Ascending aorta (tissue), 2 donors: ENCODE measurements at regions not wholly inside any gene's neighbourhood (a gene's known extent, or its start where the extent isn't known, plus 50 kb on each side); places are given as distances from the start of the nearest gene placed in this dataset.

Source experiments
- DNase-seq, 2 donors: peaks; one replicate each; pipeline ENCODE4 v3.0.0-alpha.2; 2019; ENCODE audit warnings: low spot score in 2 of 2
- H3K27ac ChIP-seq, 2 donors: fragments of 200-600 bp; sonication (generic); one replicate each; pipeline ENCODE4 v1.5.1; 2016 to 2017; ENCODE audit warnings: mild to moderate bottlenecking in 1 of 2
- H3K27me3 ChIP-seq: fragments of 200-600 bp; sonication (generic); one replicate; pipeline ENCODE4 v1.5.1; 2017
- H3K36me3 ChIP-seq, 2 donors: fragments of 200-600 bp; sonication (generic); one replicate each; pipeline ENCODE4 v1.5.1; 2016
- H3K4me1 ChIP-seq, 2 donors: fragments of 200-600 bp; sonication (generic); one replicate each; pipeline ENCODE4 v1.5.1; 2016 to 2017; ENCODE audit warnings: mild to moderate bottlenecking in 1 of 2
- H3K4me3 ChIP-seq, 2 donors: fragments of 200-600 bp; sonication (generic); one replicate each; pipeline ENCODE4 v1.5.1; 2016 to 2017; ENCODE audit warnings: mild to moderate bottlenecking in 1 of 2
- H3K9me3 ChIP-seq, 2 donors: fragments of 200-600 bp; sonication (generic); one replicate each; pipeline ENCODE4 v1.5.1; 2016
- intact Hi-C: fragments of 100-400 bp; cut with DNase I; formaldehyde crosslinking; loops from one replicate; pipeline ENCODE4 v1.15.1; 2023
- TF ChIP-seq, protein P1 (sequence below), 3 experiments: fragments of 200-600 bp in 2 of 3; fragments of 450-650 bp in 1 of 3; sonication (generic) in 2 of 3; IDR thresholded peaks; one replicate each; pipeline ENCODE4 v1.5.1; 2016 to 2019; ENCODE audit warnings: antibody characterized with exemption in 3 of 3, mild to moderate bottlenecking in 1 of 3, moderate library complexity in 1 of 3

DNA sequence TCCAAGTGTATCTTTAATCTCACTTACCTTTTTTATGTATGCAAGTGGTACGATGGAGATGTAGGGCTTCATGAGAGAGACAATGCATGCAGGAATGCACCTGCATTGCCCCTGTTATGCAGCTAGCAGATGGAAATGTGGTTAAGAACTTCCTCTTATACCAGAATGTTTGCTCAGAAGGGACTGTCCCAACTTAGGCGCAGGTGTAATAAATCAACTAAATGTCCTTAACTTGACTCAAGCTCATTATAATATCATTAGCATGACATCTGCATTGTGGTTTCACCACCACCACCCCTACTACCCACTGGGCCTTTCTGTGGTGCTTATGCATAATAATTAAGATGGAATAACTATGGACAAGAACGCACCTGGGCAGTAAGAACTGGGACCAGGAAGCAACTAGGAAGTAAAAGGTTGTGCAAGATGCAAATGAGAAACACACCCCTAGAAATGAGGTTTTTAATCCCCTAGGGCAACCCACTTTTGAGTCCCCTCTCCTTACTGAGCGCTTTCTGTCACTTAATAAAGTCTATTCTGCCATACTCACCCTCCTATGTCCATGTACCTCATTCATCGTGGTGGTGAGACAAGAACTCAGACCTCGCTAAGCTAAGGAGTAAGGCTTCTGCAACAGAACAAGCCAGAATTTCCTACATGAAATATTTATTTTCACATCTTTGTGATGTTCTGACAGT, 1103.3 kb upstream of the B3GALT2 start:
- intact Hi-C loops = no loop called here
- H3K27me3 ChIP-seq = no peaks in the 10 kb centered on the region
- no peak for DNase-seq
- no peaks in the 10 kb centered on the region for H3K36me3 ChIP-seq
- no peak overlapping the region for H3K4me3 ChIP-seq
- no peak overlapping the region for H3K27ac ChIP-seq
- no peaks in the 10 kb centered on the region for H3K9me3 ChIP-seq
- TF ChIP-seq, protein P1, sequence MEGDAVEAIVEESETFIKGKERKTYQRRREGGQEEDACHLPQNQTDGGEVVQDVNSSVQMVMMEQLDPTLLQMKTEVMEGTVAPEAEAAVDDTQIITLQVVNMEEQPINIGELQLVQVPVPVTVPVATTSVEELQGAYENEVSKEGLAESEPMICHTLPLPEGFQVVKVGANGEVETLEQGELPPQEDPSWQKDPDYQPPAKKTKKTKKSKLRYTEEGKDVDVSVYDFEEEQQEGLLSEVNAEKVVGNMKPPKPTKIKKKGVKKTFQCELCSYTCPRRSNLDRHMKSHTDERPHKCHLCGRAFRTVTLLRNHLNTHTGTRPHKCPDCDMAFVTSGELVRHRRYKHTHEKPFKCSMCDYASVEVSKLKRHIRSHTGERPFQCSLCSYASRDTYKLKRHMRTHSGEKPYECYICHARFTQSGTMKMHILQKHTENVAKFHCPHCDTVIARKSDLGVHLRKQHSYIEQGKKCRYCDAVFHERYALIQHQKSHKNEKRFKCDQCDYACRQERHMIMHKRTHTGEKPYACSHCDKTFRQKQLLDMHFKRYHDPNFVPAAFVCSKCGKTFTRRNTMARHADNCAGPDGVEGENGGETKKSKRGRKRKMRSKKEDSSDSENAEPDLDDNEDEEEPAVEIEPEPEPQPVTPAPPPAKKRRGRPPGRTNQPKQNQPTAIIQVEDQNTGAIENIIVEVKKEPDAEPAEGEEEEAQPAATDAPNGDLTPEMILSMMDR (IDR thresholded peaks at IDR 0.05) = no peak
- no peaks in the 10 kb centered on the region for H3K4me1 ChIP-seq

DNA sequence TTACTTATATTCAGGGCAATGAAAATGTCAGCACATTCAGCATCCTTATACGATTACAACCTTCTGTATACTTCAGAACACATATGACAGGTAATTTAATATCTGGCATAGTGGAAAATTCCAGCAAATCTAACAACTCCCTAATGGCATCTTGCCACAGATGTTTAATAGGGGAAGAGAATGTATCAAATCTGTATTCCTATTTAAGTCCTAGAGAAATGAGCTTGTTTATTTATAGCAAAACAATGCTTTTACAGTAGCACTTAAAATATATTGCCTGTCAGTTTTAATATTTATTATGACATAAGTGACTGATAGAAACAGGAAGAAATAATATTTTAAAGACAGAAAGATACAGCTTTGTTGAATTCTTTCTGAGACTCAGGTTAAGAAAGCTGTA, 1101.8 kb upstream of the B3GALT2 start:
- TF ChIP-seq, protein P1 (IDR thresholded peaks at IDR 0.05) = no peak
- no peaks in the 10 kb centered on the region for H3K9me3 ChIP-seq
- H3K4me1 ChIP-seq = no peaks in the 10 kb centered on the region
- H3K27me3 ChIP-seq = no peaks in the 10 kb centered on the region
- no peak overlapping the region for H3K27ac ChIP-seq
- no peak overlapping the region for H3K4me3 ChIP-seq
- no peak for DNase-seq
- no peaks in the 10 kb centered on the region for H3K36me3 ChIP-seq
- intact Hi-C loops = no loop called here

DNA sequence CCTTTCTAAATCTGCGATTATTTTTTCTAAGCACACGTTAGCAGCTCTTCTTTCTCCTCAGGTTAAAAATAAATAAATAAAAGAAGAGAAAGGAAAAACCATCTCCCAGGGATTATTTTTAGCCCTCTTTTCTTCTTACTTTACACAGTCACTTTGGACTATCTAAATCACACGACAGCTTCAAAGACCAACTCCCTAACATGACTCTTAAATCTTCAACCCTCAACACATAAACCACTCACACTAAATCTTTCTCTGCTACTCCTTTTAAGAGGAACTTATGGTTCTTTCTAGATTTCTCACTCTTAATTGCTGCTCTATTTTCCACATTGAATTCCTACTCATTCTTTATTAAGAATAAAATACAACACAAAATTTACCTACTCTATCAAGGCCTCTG, 1095.0 kb upstream of the B3GALT2 start:
- Histone ChIP-seq H3K27me3 (no peaks in the 10 kb centered on the region), H3K27ac (no peak overlapping the region), H3K9me3 (no peaks in the 10 kb centered on the region), H3K36me3 (no peaks in the 10 kb centered on the region), H3K4me3 (no peak overlapping the region), H3K4me1 (no peaks in the 10 kb centered on the region)
- TF ChIP-seq, protein P1 (IDR thresholded peaks at IDR 0.05) = no peak
- no peak for DNase-seq
- intact Hi-C loops = no loop called here

DNA sequence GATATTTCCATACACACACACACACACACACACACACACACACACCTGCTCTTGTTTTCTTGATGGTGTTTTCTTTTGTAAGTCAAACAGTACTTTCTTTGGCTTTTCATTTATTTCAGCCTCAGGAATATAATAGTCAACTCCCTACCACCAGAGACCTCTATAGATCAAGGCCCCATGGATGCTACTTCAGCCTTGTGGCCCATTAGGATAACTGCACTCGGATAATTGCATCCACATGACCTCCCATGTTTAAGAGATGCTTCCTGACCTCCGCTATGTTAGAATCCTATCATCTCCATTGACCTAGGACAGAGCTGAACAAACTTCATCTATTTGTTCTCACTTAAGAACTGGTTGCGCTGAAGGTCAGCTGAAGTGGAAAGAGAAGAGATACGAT, 1094.0 kb upstream of the B3GALT2 start:
- no peaks in the 10 kb centered on the region for H3K4me1 ChIP-seq
- no peaks in the 10 kb centered on the region for H3K9me3 ChIP-seq
- no peaks in the 10 kb centered on the region for H3K27me3 ChIP-seq
- H3K27ac ChIP-seq = no peak overlapping the region
- H3K4me3 ChIP-seq = no peak overlapping the region
- TF ChIP-seq, protein P1 (IDR thresholded peaks at IDR 0.05) = no peak
- intact Hi-C loops = no loop called here
- no peaks in the 10 kb centered on the region for H3K36me3 ChIP-seq
- no peak for DNase-seq

DNA sequence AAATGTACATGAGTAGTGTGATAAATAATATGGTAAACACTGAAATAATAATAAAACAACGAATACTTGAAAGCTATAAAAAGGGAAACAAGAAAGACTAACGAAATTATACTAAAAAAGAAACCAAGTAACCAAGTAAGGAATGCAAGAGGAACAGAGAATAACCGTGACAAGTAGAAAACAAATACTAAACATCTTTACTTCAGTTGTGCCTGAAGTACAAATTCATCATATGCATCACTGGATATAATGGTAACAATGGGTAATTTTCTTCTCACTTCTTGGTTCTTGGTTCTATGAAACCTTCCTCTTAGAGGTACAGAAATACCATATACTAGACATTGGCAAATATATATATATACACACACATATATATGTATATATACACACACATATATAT, 1093.6 kb upstream of the B3GALT2 start:
- H3K4me3 ChIP-seq = no peak overlapping the region
- TF ChIP-seq, protein P1 (IDR thresholded peaks at IDR 0.05) = no peak
- intact Hi-C loops = no loop called here

DNA sequence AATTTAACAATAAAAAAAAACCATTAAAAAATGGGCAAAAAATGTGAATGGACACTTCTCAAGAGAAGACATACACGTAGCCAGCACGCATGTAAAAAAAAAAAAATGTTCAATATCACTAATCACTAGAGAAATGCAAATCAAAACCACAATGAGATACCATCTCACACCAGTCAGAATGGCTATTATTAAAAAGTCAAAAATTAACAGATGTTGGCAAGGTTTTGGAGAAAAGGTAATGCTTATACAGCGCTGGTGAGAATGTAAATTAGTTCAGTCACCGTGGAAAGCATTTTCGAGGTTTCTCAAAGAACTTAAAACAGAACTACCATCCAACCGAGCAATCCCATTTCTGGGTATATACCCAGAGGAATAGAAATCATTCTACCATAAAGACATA, 1091.5 kb upstream of the B3GALT2 start:
- Histone ChIP-seq H3K9me3 (no peaks in the 10 kb centered on the region), H3K36me3 (no peaks in the 10 kb centered on the region), H3K4me3 (no peak overlapping the region), H3K4me1 (no peaks in the 10 kb centered on the region), H3K27ac (no peak overlapping the region), H3K27me3 (no peaks in the 10 kb centered on the region)
- intact Hi-C loops = no loop called here
- TF ChIP-seq, protein P1 (IDR thresholded peaks at IDR 0.05) = no peak
- no peak for DNase-seq

More for the DNA sequence above, 1093.6 kb upstream of the B3GALT2 start:
- no peak overlapping the region for H3K27ac ChIP-seq
- no peaks in the 10 kb centered on the region for H3K4me1 ChIP-seq
- DNase-seq = no peak
- no peaks in the 10 kb centered on the region for H3K27me3 ChIP-seq
- H3K9me3 ChIP-seq = no peaks in the 10 kb centered on the region
- no peaks in the 10 kb centered on the region for H3K36me3 ChIP-seq
